ENCODE measurements at regions not wholly inside any gene's neighbourhood (a gene's known extent, or its start where the extent isn't known, plus 50 kb on each side); places are given as distances from the start of the nearest gene placed in this dataset.
"Not testable (repeated sequence)": the region's sequence is repeated elsewhere in the genome, so short reads cannot be mapped to it uniquely, and the experiment has no call there.

GRCh38 chr13:74272826-74273225 is 138.6 kb upstream of the KLF12 start:
- Histone ChIP-seq H3K36me3 (ENCODE audit: insufficient read depth, low read length) (no peaks in the 10 kb centered on the region), H3K79me2 (ENCODE audit: control insufficient read depth, insufficient read depth, low read length, unreplicated experiment) (no peaks in the 10 kb centered on the region), H3K27me3 (ENCODE audit: insufficient read depth, low read length) (no peaks in the 10 kb centered on the region), H2AFZ (ENCODE audit: low read length, unreplicated experiment) (no peak overlapping the region), H3K4me3 (ENCODE audit: low read depth, low read length) (no peak overlapping the region), H3K27ac (ENCODE audit: low read depth, low read length) (no peak overlapping the region), H3K4me1 (ENCODE audit: control insufficient read depth, insufficient read depth, low read length, unreplicated experiment) (no peaks in the 10 kb centered on the region)

GRCh38 chr13:74270018-74270417 is 135.8 kb upstream of the KLF12 start:
- H3K36me3 ChIP-seq (ENCODE audit: insufficient read depth, low read length) = no peaks in the 10 kb centered on the region
- no peak overlapping the region for H3K27ac ChIP-seq (ENCODE audit: low read depth, low read length)
- no peaks in the 10 kb centered on the region for H3K79me2 ChIP-seq (ENCODE audit: control insufficient read depth, insufficient read depth, low read length, unreplicated experiment)
- H3K4me1 ChIP-seq (ENCODE audit: control insufficient read depth, insufficient read depth, low read length, unreplicated experiment) = no peaks in the 10 kb centered on the region
- no peaks in the 10 kb centered on the region for H3K27me3 ChIP-seq (ENCODE audit: insufficient read depth, low read length)
- no peak overlapping the region for H3K4me3 ChIP-seq (ENCODE audit: low read depth, low read length)
- no peak overlapping the region for H2AFZ ChIP-seq (ENCODE audit: low read length, unreplicated experiment)

GRCh38 chr13:74266861-74267260 is 132.7 kb upstream of the KLF12 start:
- H2AFZ ChIP-seq (ENCODE audit: low read length, unreplicated experiment) = no peak overlapping the region
- H3K79me2 ChIP-seq (ENCODE audit: control insufficient read depth, insufficient read depth, low read length, unreplicated experiment) = no peaks in the 10 kb centered on the region
- no peaks in the 10 kb centered on the region for H3K27me3 ChIP-seq (ENCODE audit: insufficient read depth, low read length)
- no peak overlapping the region for H3K27ac ChIP-seq (ENCODE audit: low read depth, low read length)
- no peaks in the 10 kb centered on the region for H3K4me1 ChIP-seq (ENCODE audit: control insufficient read depth, insufficient read depth, low read length, unreplicated experiment)
- no peak overlapping the region for H3K4me3 ChIP-seq (ENCODE audit: low read depth, low read length)
- no peaks in the 10 kb centered on the region for H3K36me3 ChIP-seq (ENCODE audit: insufficient read depth, low read length)

GRCh38 chr13:74266309-74266708 is 132.1 kb upstream of the KLF12 start:
- H2AFZ ChIP-seq (ENCODE audit: low read length, unreplicated experiment) = no peak overlapping the region
- no peaks in the 10 kb centered on the region for H3K4me1 ChIP-seq (ENCODE audit: control insufficient read depth, insufficient read depth, low read length, unreplicated experiment)
- no peaks in the 10 kb centered on the region for H3K27me3 ChIP-seq (ENCODE audit: insufficient read depth, low read length)
- H3K79me2 ChIP-seq (ENCODE audit: control insufficient read depth, insufficient read depth, low read length, unreplicated experiment) = no peaks in the 10 kb centered on the region
- no peaks in the 10 kb centered on the region for H3K36me3 ChIP-seq (ENCODE audit: insufficient read depth, low read length)
- no peak overlapping the region for H3K4me3 ChIP-seq (ENCODE audit: low read depth, low read length)
- H3K27ac ChIP-seq (ENCODE audit: low read depth, low read length) = no peak overlapping the region

GRCh38 chr13:74264333-74264732 is 130.1 kb upstream of the KLF12 start:
- Histone ChIP-seq H3K27ac (ENCODE audit: low read depth, low read length) (no peak overlapping the region), H3K4me1 (ENCODE audit: control insufficient read depth, insufficient read depth, low read length, unreplicated experiment) (no peaks in the 10 kb centered on the region), H2AFZ (ENCODE audit: low read length, unreplicated experiment) (no peak overlapping the region), H3K4me3 (ENCODE audit: low read depth, low read length) (no peak overlapping the region), H3K36me3 (ENCODE audit: insufficient read depth, low read length) (no peaks in the 10 kb centered on the region), H3K79me2 (ENCODE audit: control insufficient read depth, insufficient read depth, low read length, unreplicated experiment) (no peaks in the 10 kb centered on the region), H3K27me3 (ENCODE audit: insufficient read depth, low read length) (no peaks in the 10 kb centered on the region)

GRCh38 chr13:74260420-74260819 is 126.2 kb upstream of the KLF12 start:
- not testable (repeated sequence) for H3K27me3 ChIP-seq (ENCODE audit: insufficient read depth, low read length); H3K4me3 ChIP-seq (ENCODE audit: low read depth, low read length); H3K79me2 ChIP-seq (ENCODE audit: control insufficient read depth, insufficient read depth, low read length, unreplicated experiment); H3K4me1 ChIP-seq (ENCODE audit: control insufficient read depth, insufficient read depth, low read length, unreplicated experiment); H2AFZ ChIP-seq (ENCODE audit: low read length, unreplicated experiment); H3K27ac ChIP-seq (ENCODE audit: low read depth, low read length); H3K36me3 ChIP-seq (ENCODE audit: insufficient read depth, low read length)

- Histone ChIP-seq H2AFZ (ENCODE audit: low read length, unreplicated experiment) (no peak overlapping the region), H3K79me2 (ENCODE audit: control insufficient read depth, insufficient read depth, low read length, unreplicated experiment) (no peaks in the 10 kb centered on the region), H3K27me3 (ENCODE audit: insufficient read depth, low read length) (no peaks in the 10 kb centered on the region), H3K4me1 (ENCODE audit: control insufficient read depth, insufficient read depth, low read length, unreplicated experiment) (peaks cover 8% of the 10 kb centered on the region), H3K27ac (ENCODE audit: low read depth, low read length) (no peak overlapping the region), H3K36me3 (ENCODE audit: insufficient read depth, low read length) (no peaks in the 10 kb centered on the region), H3K4me3 (ENCODE audit: low read depth, low read length) (no peak overlapping the region)
Observed at GRCh38 chr13:74259641-74260040, 125.4 kb upstream of the KLF12 start.

- H3K27me3 ChIP-seq (ENCODE audit: insufficient read depth, low read length) = no peaks in the 10 kb centered on the region
- H2AFZ ChIP-seq (ENCODE audit: low read length, unreplicated experiment) = no peak overlapping the region
- H3K36me3 ChIP-seq (ENCODE audit: insufficient read depth, low read length) = no peaks in the 10 kb centered on the region
- peaks cover 8% of the 10 kb centered on the region for H3K4me1 ChIP-seq (ENCODE audit: control insufficient read depth, insufficient read depth, low read length, unreplicated experiment)
- H3K4me3 ChIP-seq (ENCODE audit: low read depth, low read length) = no peak overlapping the region
- H3K79me2 ChIP-seq (ENCODE audit: control insufficient read depth, insufficient read depth, low read length, unreplicated experiment) = no peaks in the 10 kb centered on the region
- H3K27ac ChIP-seq (ENCODE audit: low read depth, low read length) = no peak overlapping the region
Observed at GRCh38 chr13:74258961-74259360, 124.8 kb upstream of the KLF12 start.

- peaks cover 8% of the 10 kb centered on the region for H3K4me1 ChIP-seq (ENCODE audit: control insufficient read depth, insufficient read depth, low read length, unreplicated experiment)
- peak overlapping the region; percentile 3 for H2AFZ ChIP-seq (ENCODE audit: low read length, unreplicated experiment)
- H3K27ac ChIP-seq (ENCODE audit: low read depth, low read length) = no peak overlapping the region
Observed at GRCh38 chr13:74256969-74257368, 122.8 kb upstream of the KLF12 start.

GRCh38 chr13:74253161-74253560 is 119.0 kb upstream of the KLF12 start:
- no peaks in the 10 kb centered on the region for H3K27me3 ChIP-seq (ENCODE audit: insufficient read depth, low read length)
- H3K79me2 ChIP-seq (ENCODE audit: control insufficient read depth, insufficient read depth, low read length, unreplicated experiment) = no peaks in the 10 kb centered on the region
- no peak overlapping the region for H3K27ac ChIP-seq (ENCODE audit: low read depth, low read length)
- peaks cover 26% of the 10 kb centered on the region for H3K4me1 ChIP-seq (ENCODE audit: control insufficient read depth, insufficient read depth, low read length, unreplicated experiment)
- H3K4me3 ChIP-seq (ENCODE audit: low read depth, low read length) = no peak overlapping the region
- H2AFZ ChIP-seq (ENCODE audit: low read length, unreplicated experiment) = no peak overlapping the region
- H3K36me3 ChIP-seq (ENCODE audit: insufficient read depth, low read length) = no peaks in the 10 kb centered on the region

More at GRCh38 chr13:74256969-74257368, 122.8 kb upstream of the KLF12 start:
- H3K4me3 ChIP-seq (ENCODE audit: low read depth, low read length) = no peak overlapping the region
- H3K36me3 ChIP-seq (ENCODE audit: insufficient read depth, low read length) = no peaks in the 10 kb centered on the region
- H3K79me2 ChIP-seq (ENCODE audit: control insufficient read depth, insufficient read depth, low read length, unreplicated experiment) = no peaks in the 10 kb centered on the region
- no peaks in the 10 kb centered on the region for H3K27me3 ChIP-seq (ENCODE audit: insufficient read depth, low read length)

GRCh38 chr13:74251778-74252519 is 117.7 kb upstream of the KLF12 start:
- H3K79me2 ChIP-seq (ENCODE audit: control insufficient read depth, insufficient read depth, low read length, unreplicated experiment) = no peaks in the 10 kb centered on the region
- peaks cover 20% of the 10 kb centered on the region for H3K4me1 ChIP-seq (ENCODE audit: control insufficient read depth, insufficient read depth, low read length, unreplicated experiment)
- no peaks in the 10 kb centered on the region for H3K36me3 ChIP-seq (ENCODE audit: insufficient read depth, low read length)
- H3K27ac ChIP-seq (ENCODE audit: low read depth, low read length) = peak overlapping the region; percentile 75
- no peaks in the 10 kb centered on the region for H3K27me3 ChIP-seq (ENCODE audit: insufficient read depth, low read length)
- H3K4me3 ChIP-seq (ENCODE audit: low read depth, low read length) = no peak overlapping the region
- H2AFZ ChIP-seq (ENCODE audit: low read length, unreplicated experiment) = no peak overlapping the region

Measured in ACC112 (cell line).